ENCODE measurements at regions not wholly inside any gene's neighbourhood (a gene's known extent, or its start where the extent isn't known, plus 50 kb on each side); places are given as distances from the start of the nearest gene placed in this dataset.

DNA sequence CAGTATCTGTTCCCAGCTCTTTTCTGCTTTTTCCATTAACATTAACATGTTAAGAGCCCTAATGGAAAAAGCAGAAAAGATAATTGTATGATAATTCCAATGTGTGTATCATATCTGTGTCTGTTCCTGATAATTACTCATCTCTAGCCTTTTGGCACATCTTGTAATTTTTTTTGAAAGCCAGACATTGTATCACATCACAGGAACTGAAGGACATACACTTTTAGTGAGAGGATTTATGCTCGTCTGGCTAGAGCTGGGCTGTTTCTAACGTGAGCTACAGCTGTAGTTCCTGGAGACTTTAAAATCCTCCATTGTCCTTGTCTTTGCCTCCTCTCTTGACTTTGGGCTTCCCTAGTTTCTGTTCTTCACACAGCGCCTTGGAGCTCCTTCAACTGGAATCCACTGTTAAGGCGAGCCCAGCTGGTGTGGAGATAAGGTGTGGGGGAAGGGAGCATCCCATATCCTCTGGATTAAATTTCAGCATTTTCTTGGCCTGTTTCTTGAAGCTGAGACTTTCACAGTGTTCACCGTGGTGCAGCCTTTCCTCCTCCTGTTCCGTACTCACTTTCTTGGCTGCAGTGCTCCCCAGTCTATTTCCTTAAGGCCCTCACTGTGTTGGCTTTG is 211.5 kb downstream of the GALR1 start:
- TF ChIP-seq CTCF (IDR thresholded peaks at IDR 0.05) (no peak), POLR2A (IDR thresholded peaks at IDR 0.05) (no peak), POLR2AphosphoS5 (IDR thresholded peaks at IDR 0.05) (no peak)
